GM10248 (cell line): ENCODE measurements at regions not wholly inside any gene's neighbourhood (a gene's known extent, or its start where the extent isn't known, plus 50 kb on each side); places are given as distances from the start of the nearest gene placed in this dataset.

Experiments
- CTCF ChIA-PET: fragments of 300-600 bp; sonication (Branson Sonifier 250); formaldehyde crosslinking; extraction: SDS; loops from one replicate; lab custom pipeline; 2021; ENCODE audit warnings: antibody characterized with exemption; lab: Yijun Ruan, JAX
- POLR2A ChIA-PET: fragments of 350-650 bp; sonication (Branson Sonifier 250); formaldehyde crosslinking; extraction: SDS; loops from one replicate; lab custom pipeline; 2020; ENCODE audit warnings: antibody characterized with exemption; lab: Yijun Ruan, JAX
- DNase-seq: peaks from one replicate; pipeline ENCODE4 v3.0.0; 2012; ENCODE audit errors: extremely low spot score
- TF ChIP-seq, protein P1 (sequence below): IDR thresholded peaks from 2 replicates; pipeline ENCODE4 v1.5.1; 2012; ENCODE audit warnings: mild to moderate bottlenecking, low read depth; ENCODE audit errors: extremely low read depth, missing control alignments, control extremely low read depth

DNA sequence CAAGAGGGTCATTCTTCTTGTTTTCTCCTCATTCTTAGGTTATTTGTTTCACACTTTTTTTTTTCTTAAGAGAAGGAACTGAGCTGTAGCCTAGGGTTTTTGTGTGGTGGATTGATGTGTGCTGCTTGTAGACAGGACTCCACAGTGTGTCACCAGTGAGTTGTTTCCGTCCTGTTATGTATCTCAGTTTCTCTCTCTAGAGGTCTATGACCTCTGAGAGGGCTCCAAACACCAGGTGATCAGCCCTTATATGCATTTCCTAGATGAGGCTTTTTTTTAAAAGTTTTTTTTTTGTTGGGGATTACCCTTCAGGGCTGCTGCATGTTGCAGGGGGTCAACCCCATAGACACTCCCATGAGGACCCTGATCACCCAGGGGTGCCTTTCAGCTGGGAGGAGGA is 124.2 kb upstream of the MAST4 start:
- TF ChIP-seq, protein P1, sequence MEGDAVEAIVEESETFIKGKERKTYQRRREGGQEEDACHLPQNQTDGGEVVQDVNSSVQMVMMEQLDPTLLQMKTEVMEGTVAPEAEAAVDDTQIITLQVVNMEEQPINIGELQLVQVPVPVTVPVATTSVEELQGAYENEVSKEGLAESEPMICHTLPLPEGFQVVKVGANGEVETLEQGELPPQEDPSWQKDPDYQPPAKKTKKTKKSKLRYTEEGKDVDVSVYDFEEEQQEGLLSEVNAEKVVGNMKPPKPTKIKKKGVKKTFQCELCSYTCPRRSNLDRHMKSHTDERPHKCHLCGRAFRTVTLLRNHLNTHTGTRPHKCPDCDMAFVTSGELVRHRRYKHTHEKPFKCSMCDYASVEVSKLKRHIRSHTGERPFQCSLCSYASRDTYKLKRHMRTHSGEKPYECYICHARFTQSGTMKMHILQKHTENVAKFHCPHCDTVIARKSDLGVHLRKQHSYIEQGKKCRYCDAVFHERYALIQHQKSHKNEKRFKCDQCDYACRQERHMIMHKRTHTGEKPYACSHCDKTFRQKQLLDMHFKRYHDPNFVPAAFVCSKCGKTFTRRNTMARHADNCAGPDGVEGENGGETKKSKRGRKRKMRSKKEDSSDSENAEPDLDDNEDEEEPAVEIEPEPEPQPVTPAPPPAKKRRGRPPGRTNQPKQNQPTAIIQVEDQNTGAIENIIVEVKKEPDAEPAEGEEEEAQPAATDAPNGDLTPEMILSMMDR = no peak
- POLR2A ChIA-PET = no interaction called here
- CTCF ChIA-PET = no interaction called here
- DNase-seq = no peak

DNA sequence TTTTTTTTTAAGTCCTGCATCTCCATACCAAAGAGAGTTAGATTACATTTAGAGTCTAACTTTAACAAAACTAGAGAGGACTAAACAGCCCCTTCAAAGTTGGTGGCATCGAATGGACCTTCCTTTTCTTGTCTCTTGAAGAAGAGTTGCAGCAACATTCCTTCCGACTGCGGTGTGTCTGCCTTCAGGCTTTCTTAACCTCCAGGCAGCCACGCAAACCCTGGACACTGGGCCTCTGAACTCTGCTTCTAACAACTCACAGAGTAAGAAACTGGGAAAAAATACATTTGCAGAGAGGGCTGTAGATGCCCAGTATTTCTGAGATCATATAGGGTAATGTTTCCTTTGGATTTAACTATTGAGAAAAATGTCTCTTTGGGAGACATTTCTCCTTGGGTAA is 120.5 kb upstream of the MAST4 start:
- POLR2A ChIA-PET = no interaction called here
- TF ChIP-seq, protein P1 = no peak
- no peak for DNase-seq
- CTCF ChIA-PET = interaction anchor here (1.5 kb wide), 1 partner anchor 41 kb away, joined by 3 read pairs; no protein-coding TSS in a partner anchor

- TF ChIP-seq, protein P1 = no peak
- ChIA-PET POLR2A (no interaction called here), CTCF (no interaction called here)
- DNase-seq = no peak
These were observed 118.6 kb upstream of the MAST4 start for GRCh38 chr5:66477596-66477995.

DNA sequence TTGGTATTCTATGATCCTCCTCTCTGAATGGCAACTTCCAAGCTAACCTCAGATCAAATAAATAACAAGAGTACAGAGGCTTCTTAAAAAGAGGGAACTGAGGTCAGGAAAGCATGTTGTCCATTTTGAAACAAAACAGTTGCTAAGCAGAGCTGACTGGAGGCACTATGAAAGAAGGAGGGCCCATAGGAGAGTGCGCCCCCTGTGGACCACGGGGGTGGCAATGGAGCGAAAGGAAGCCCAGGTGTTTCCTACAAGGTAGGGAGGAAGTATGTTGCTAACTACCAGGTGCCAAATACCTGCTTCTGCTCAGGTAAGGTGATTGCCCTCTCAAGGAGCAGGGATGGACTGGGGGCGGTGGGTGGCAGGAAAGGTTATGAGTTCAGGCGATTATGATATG is 101.8 kb upstream of the MAST4 start:
- DNase-seq = peak; percentile 11
- CTCF ChIA-PET = interaction anchor here (2.0 kb wide), 1 partner anchor 188 kb away, joined by 5 read pairs; no protein-coding TSS in a partner anchor
- POLR2A ChIA-PET = no interaction called here
- TF ChIP-seq, protein P1 = no peak

- CTCF ChIA-PET = interaction anchor here (1.1 to 2.3 kb wide), 6 partner anchors 10 to 193 kb away, joined by 3 to 8 read pairs (median 4); no protein-coding TSS in a partner anchor
- peak; percentile 21 for DNase-seq
- TF ChIP-seq, protein P1 = peak; percentile 21
- POLR2A ChIA-PET = no interaction called here
These were observed 97.4 kb upstream of the MAST4 start for GRCh38 chr5:66498791-66499207.

GRCh38 chr5:66503203-66503789 is 92.9 kb upstream of the MAST4 start:
- ChIA-PET POLR2A (no interaction called here), CTCF (no interaction called here)
- DNase-seq = no peak
- TF ChIP-seq, protein P1 = no peak
